Liver (tissue), 8 donors: ENCODE measurements at regions not wholly inside any gene's neighbourhood (a gene's known extent, or its start where the extent isn't known, plus 50 kb on each side); places are given as distances from the start of the nearest gene placed in this dataset.

Source experiments
- DNase-seq: peaks from one replicate; pipeline ENCODE4 v3.0.0-alpha.2; 2017; ENCODE audit warnings: low spot score
- H3K27ac ChIP-seq, 2 donors: one replicate each; pipeline ENCODE4 v1.7.0; 2013; ENCODE audit warnings: inconsistent platforms in 2 of 2, low read length in 2 of 2, control low read depth in 1 of 2, low read depth in 1 of 2, mild to moderate bottlenecking in 1 of 2
- H3K27me3 ChIP-seq, 4 donors: one replicate each; pipeline versions ENCODE4 v1.6.1 to v1.7.0; 2013; ENCODE audit warnings: low read length in 3 of 4, inconsistent platforms in 1 of 4, mild to moderate bottlenecking in 1 of 4, moderate library complexity in 1 of 4; ENCODE audit not compliant: control insufficient read depth in 4 of 4, insufficient read depth in 4 of 4
- H3K36me3 ChIP-seq, 4 donors: one replicate each; pipeline versions ENCODE4 v1.6.1 to v1.7.0; 2013; ENCODE audit warnings: low read length in 3 of 4, mild to moderate bottlenecking in 3 of 4, low read depth in 1 of 4, moderate library complexity in 1 of 4; ENCODE audit not compliant: control insufficient read depth in 4 of 4, insufficient read depth in 3 of 4
- H3K4me1 ChIP-seq, 4 donors: one replicate each; pipeline versions ENCODE4 v1.6.1 to v1.7.0; 2013; ENCODE audit warnings: low read length in 3 of 4, mild to moderate bottlenecking in 3 of 4, moderate library complexity in 1 of 4; ENCODE audit not compliant: control insufficient read depth in 4 of 4, insufficient read depth in 4 of 4
- H3K4me3 ChIP-seq, 3 donors: one replicate each; pipeline versions ENCODE4 v1.6.1 to v1.7.0; 2013; ENCODE audit warnings: low read length in 3 of 3, control low read depth in 1 of 3, low read depth in 1 of 3, mild to moderate bottlenecking in 1 of 3
- H3K9ac ChIP-seq, 2 donors: one replicate each; pipeline ENCODE4 v1.7.0; 2013; ENCODE audit warnings: low read length in 2 of 2, mild to moderate bottlenecking in 2 of 2, moderate library complexity in 2 of 2, control low read depth in 1 of 2, low read depth in 1 of 2
- H3K9me3 ChIP-seq, 4 donors: one replicate each; pipeline versions ENCODE4 v1.6.1 to v1.7.0; 2013; ENCODE audit warnings: low read length in 3 of 4; ENCODE audit not compliant: control insufficient read depth in 4 of 4
- EGR1 ChIP-seq, 2 donors: IDR thresholded peaks; 2 replicates each; pipeline ENCODE4 v1.6.1; 2016 to 2018; ENCODE audit warnings: antibody characterized with exemption in 2 of 2, low read depth in 2 of 2
- FOXA1 ChIP-seq: IDR thresholded peaks from 2 replicates; pipeline ENCODE4 v1.6.1; 2016; ENCODE audit warnings: antibody characterized with exemption
- FOXA2 ChIP-seq: IDR thresholded peaks from 2 replicates; pipeline ENCODE4 v1.6.1; 2016; ENCODE audit warnings: antibody characterized with exemption
- GABPA ChIP-seq, 2 donors: IDR thresholded peaks in 1 of 2; conservative IDR thresholded peaks in 1 of 2; 2 replicates each; pipeline ENCODE4 v1.6.1; 2016; ENCODE audit warnings: antibody characterized with exemption in 2 of 2, mild to moderate bottlenecking in 1 of 2, moderate library complexity in 1 of 2
- HNF4A ChIP-seq, 2 donors: conservative IDR thresholded peaks; 2 replicates each; pipeline ENCODE4 v1.6.1; 2016; ENCODE audit warnings: antibody characterized with exemption in 2 of 2, mild to moderate bottlenecking in 2 of 2
- HNF4G ChIP-seq: IDR thresholded peaks from 2 replicates; pipeline ENCODE4 v1.6.1; 2016; ENCODE audit warnings: antibody characterized with exemption
- JUND ChIP-seq, 2 donors: IDR thresholded peaks; 2 replicates each; pipeline ENCODE4 v1.6.1; 2016; ENCODE audit warnings: antibody characterized with exemption in 2 of 2
- NR2F2 ChIP-seq: IDR thresholded peaks from 2 replicates; pipeline ENCODE4 v1.6.1; 2016; ENCODE audit warnings: antibody characterized with exemption
- RAD21 ChIP-seq, 2 donors: IDR thresholded peaks; 2 replicates each; pipeline ENCODE4 v1.6.1; 2016; ENCODE audit warnings: antibody characterized with exemption in 2 of 2, mild to moderate bottlenecking in 2 of 2
- RXRA ChIP-seq, 2 donors: IDR thresholded peaks; 2 replicates each; pipeline ENCODE4 v1.6.1; 2017 to 2018; ENCODE audit warnings: antibody characterized with exemption in 2 of 2, mild to moderate bottlenecking in 1 of 2
- SP1 ChIP-seq: IDR thresholded peaks from 2 replicates; pipeline ENCODE4 v1.6.1; 2018; ENCODE audit warnings: antibody characterized with exemption, mild to moderate bottlenecking
- TAF1 ChIP-seq: conservative IDR thresholded peaks from 2 replicates; pipeline ENCODE4 v1.6.1; 2016; ENCODE audit warnings: antibody characterized with exemption, mild to moderate bottlenecking
- YY1 ChIP-seq: IDR thresholded peaks from 2 replicates; pipeline ENCODE4 v1.6.1; 2016; ENCODE audit warnings: antibody characterized with exemption, mild to moderate bottlenecking
- WGBS: extraction: QIAGEN DNeasy Blood & Tissue Kit; methylation state at CpG from one replicate; pipeline ENCODE4 v1.1.7; 2013; 5-methylcytosine and 5-hydroxymethylcytosine counted together
- TF ChIP-seq, protein P1 (sequence below): IDR thresholded peaks from 2 replicates; pipeline ENCODE4 v1.6.1; 2016; ENCODE audit warnings: antibody characterized with exemption
- TF ChIP-seq, protein P2 (sequence below): fragments of 150-350 bp; IDR thresholded peaks from 2 replicates; pipeline ENCODE4 v1.5.1; 2017; ENCODE audit warnings: improper control_type of control experiment, low read depth, low read length; ENCODE audit not compliant: missing input control
- TF ChIP-seq, protein P3 (sequence below): IDR thresholded peaks from 2 replicates; pipeline ENCODE4 v1.6.1; 2016; ENCODE audit warnings: antibody characterized with exemption
- TF ChIP-seq, protein P4 (sequence below): IDR thresholded peaks from 2 replicates; pipeline ENCODE4 v1.6.1; 2016; ENCODE audit warnings: antibody characterized with exemption, mild to moderate bottlenecking
- TF ChIP-seq, protein P5 (sequence below): IDR thresholded peaks from 2 replicates; pipeline ENCODE4 v1.6.1; 2016; ENCODE audit warnings: antibody characterized with exemption
- donor health status: healthy.
- donor health status: healthy.
- donor health status: healthy.
- donor health status: healthy.
- donor health status: healthy.

DNA sequence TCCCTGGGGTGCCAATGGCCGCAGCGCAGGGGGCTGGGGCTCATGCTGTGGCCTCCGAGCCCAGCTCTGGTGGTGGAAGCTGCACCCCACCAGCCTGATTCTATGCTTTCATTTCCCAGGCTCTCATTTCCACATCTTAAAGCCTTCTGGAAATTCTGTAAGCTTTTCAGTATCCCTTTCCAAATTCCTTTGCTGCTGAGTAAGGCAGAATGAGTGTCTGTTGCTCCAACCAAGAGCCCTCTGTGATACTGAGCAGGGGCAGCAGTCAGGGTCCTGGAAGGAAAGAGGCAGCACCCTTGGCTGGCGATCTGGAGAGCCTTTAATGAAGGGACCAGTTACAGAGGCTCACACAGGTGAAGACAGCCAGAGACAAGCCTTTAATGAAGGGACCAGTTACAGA is 79.5 kb upstream of the FOXF1 start:
- 79% methylated on average over 4 of the region's 4 CpGs for WGBS
- H3K4me3 ChIP-seq, result no peak overlapping the region
- H3K9ac ChIP-seq, result no peak overlapping the region
- H3K36me3 ChIP-seq, result no peaks in the 10 kb centered on the region
- peaks cover 0 to 5% (median 1%) of the 10 kb centered on the region in 4 donors for H3K27me3 ChIP-seq
- TF ChIP-seq FOXA1 (no peak), RXRA (IDR thresholded peaks at IDR 0.05) (no peak), HNF4G (no peak), FOXA2 (no peak), JUND (IDR thresholded peaks at IDR 0.05) (no peak), SP1 (no peak), NR2F2 (no peak), RAD21 (IDR thresholded peaks at IDR 0.05) (no peak)
- TF ChIP-seq, protein P1, sequence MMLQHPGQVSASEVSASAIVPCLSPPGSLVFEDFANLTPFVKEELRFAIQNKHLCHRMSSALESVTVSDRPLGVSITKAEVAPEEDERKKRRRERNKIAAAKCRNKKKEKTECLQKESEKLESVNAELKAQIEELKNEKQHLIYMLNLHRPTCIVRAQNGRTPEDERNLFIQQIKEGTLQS, result no peak
- TF ChIP-seq, protein P2, sequence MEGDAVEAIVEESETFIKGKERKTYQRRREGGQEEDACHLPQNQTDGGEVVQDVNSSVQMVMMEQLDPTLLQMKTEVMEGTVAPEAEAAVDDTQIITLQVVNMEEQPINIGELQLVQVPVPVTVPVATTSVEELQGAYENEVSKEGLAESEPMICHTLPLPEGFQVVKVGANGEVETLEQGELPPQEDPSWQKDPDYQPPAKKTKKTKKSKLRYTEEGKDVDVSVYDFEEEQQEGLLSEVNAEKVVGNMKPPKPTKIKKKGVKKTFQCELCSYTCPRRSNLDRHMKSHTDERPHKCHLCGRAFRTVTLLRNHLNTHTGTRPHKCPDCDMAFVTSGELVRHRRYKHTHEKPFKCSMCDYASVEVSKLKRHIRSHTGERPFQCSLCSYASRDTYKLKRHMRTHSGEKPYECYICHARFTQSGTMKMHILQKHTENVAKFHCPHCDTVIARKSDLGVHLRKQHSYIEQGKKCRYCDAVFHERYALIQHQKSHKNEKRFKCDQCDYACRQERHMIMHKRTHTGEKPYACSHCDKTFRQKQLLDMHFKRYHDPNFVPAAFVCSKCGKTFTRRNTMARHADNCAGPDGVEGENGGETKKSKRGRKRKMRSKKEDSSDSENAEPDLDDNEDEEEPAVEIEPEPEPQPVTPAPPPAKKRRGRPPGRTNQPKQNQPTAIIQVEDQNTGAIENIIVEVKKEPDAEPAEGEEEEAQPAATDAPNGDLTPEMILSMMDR, result no peak
- TF ChIP-seq, protein P3, sequence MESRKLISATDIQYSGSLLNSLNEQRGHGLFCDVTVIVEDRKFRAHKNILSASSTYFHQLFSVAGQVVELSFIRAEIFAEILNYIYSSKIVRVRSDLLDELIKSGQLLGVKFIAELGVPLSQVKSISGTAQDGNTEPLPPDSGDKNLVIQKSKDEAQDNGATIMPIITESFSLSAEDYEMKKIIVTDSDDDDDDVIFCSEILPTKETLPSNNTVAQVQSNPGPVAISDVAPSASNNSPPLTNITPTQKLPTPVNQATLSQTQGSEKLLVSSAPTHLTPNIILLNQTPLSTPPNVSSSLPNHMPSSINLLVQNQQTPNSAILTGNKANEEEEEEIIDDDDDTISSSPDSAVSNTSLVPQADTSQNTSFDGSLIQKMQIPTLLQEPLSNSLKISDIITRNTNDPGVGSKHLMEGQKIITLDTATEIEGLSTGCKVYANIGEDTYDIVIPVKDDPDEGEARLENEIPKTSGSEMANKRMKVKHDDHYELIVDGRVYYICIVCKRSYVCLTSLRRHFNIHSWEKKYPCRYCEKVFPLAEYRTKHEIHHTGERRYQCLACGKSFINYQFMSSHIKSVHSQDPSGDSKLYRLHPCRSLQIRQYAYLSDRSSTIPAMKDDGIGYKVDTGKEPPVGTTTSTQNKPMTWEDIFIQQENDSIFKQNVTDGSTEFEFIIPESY, result no peak
- TF ChIP-seq, protein P4, sequence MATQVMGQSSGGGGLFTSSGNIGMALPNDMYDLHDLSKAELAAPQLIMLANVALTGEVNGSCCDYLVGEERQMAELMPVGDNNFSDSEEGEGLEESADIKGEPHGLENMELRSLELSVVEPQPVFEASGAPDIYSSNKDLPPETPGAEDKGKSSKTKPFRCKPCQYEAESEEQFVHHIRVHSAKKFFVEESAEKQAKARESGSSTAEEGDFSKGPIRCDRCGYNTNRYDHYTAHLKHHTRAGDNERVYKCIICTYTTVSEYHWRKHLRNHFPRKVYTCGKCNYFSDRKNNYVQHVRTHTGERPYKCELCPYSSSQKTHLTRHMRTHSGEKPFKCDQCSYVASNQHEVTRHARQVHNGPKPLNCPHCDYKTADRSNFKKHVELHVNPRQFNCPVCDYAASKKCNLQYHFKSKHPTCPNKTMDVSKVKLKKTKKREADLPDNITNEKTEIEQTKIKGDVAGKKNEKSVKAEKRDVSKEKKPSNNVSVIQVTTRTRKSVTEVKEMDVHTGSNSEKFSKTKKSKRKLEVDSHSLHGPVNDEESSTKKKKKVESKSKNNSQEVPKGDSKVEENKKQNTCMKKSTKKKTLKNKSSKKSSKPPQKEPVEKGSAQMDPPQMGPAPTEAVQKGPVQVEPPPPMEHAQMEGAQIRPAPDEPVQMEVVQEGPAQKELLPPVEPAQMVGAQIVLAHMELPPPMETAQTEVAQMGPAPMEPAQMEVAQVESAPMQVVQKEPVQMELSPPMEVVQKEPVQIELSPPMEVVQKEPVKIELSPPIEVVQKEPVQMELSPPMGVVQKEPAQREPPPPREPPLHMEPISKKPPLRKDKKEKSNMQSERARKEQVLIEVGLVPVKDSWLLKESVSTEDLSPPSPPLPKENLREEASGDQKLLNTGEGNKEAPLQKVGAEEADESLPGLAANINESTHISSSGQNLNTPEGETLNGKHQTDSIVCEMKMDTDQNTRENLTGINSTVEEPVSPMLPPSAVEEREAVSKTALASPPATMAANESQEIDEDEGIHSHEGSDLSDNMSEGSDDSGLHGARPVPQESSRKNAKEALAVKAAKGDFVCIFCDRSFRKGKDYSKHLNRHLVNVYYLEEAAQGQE, result no peak
- TF ChIP-seq, protein P5, sequence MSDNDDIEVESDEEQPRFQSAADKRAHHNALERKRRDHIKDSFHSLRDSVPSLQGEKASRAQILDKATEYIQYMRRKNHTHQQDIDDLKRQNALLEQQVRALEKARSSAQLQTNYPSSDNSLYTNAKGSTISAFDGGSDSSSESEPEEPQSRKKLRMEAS, result no peak
- no peak overlapping the region for H3K27ac ChIP-seq
- H3K9me3 ChIP-seq, result no peaks in the 10 kb centered on the region
- H3K4me1 ChIP-seq, result no peaks in the 10 kb centered on the region
- DNase-seq, result no peak

DNA sequence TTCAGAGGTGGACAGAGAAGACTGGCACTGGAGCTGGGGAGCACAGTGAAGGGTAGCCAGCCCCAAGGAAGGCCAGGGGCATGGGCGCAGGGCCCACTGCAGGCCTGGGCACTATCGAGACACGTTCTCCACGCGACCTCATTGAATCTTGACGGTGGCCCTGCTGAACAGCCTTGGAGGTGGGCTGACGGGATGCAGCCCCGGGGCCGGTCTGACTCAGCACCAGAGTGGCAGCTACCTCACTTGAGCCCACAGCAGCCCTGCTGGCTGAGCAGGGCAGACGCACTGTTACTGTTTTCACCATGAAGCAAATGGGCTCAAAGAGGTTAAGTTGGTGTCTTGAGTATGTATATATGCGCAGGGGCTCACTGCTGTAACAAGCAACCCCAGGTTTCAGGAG is 78.8 kb upstream of the FOXF1 start:
- no peak overlapping the region for H3K27ac ChIP-seq
- H3K27me3 ChIP-seq, result peaks cover 0 to 8% (median 1%) of the 10 kb centered on the region in 4 donors
- H3K4me3 ChIP-seq, result no peak overlapping the region
- no peaks in the 10 kb centered on the region for H3K4me1 ChIP-seq
- H3K9ac ChIP-seq, result no peak overlapping the region
- H3K36me3 ChIP-seq, result no peaks in the 10 kb centered on the region
- WGBS, result 84% methylated on average over 11 of the region's 11 CpGs
- H3K9me3 ChIP-seq, result no peaks in the 10 kb centered on the region
- no peak for DNase-seq
- TF ChIP-seq HNF4A (conservative IDR thresholded peaks at IDR 0.05) (no peak), TAF1 (no peak), GABPA (IDR thresholded peaks at IDR 0.05 in 1 of 2, conservative IDR thresholded peaks at IDR 0.05 in 1 of 2) (no peak), RXRA (IDR thresholded peaks at IDR 0.05) (no peak), JUND (IDR thresholded peaks at IDR 0.05) (no peak), NR2F2 (no peak), RAD21 (IDR thresholded peaks at IDR 0.05) (no peak), SP1 (no peak), EGR1 (IDR thresholded peaks at IDR 0.05; ENCODE audit: low read depth in 2 of 2) (no peak), YY1 (no peak)
- TF ChIP-seq, protein P4, result no peak
- TF ChIP-seq, protein P5, result no peak
- TF ChIP-seq, protein P2, result no peak
